PFSK-1 (cell line): ENCODE measurements at regions not wholly inside any gene's neighbourhood (a gene's known extent, or its start where the extent isn't known, plus 50 kb on each side); places are given as distances from the start of the nearest gene placed in this dataset.

Source experiments
- SIN3A ChIP-seq: IDR thresholded peaks from 2 replicates; pipeline ENCODE4 v1.6.1; 2012; ENCODE audit warnings: mild to moderate bottlenecking, low read length, moderate library complexity, borderline replicate concordance; ENCODE audit not compliant: insufficient read depth
- TAF1 ChIP-seq: IDR thresholded peaks from 2 replicates; pipeline ENCODE4 v1.6.1; 2012; ENCODE audit warnings: low read length, control low read depth, borderline replicate concordance; ENCODE audit not compliant: insufficient read depth

GRCh38 chr2:45305599-45305998, 296.3 kb upstream of the SIX2 start:
- TF ChIP-seq SIN3A, result no peak
- TF ChIP-seq TAF1, result no peak
